Astrocyte (in vitro differentiated cells and primary cell): ENCODE measurements at regions not wholly inside any gene's neighbourhood (a gene's known extent, or its start where the extent isn't known, plus 50 kb on each side); places are given as distances from the start of the nearest gene placed in this dataset.

Source experiments
- DNase-seq: peaks from one replicate; pipeline ENCODE4 v3.0.0-alpha.2; 2010; ENCODE audit warnings: low read depth
- FAIRE-seq: peaks from 2 replicates; lab custom pipeline; 2011; peaks lifted over from hg19 to GRCh38; lab: Jason Lieb, UNC
- H2AFZ ChIP-seq: 2 replicates; pipeline ENCODE4 v1.6.0; 2012; ENCODE audit warnings: low read depth, low read length, inconsistent platforms
- H3K27ac ChIP-seq: 2 replicates; pipeline ENCODE4 v1.5.1; 2011; ENCODE audit warnings: low read depth, low read length, inconsistent platforms
- H3K27me3 ChIP-seq: 2 replicates; pipeline ENCODE4 v1.6.0; 2011; ENCODE audit warnings: low read length, inconsistent platforms; ENCODE audit not compliant: insufficient read depth
- H3K36me3 ChIP-seq: 2 replicates; pipeline ENCODE4 v1.5.1; 2011; ENCODE audit warnings: low read length, inconsistent platforms; ENCODE audit not compliant: insufficient read depth
- H3K4me1 ChIP-seq: 2 replicates; pipeline ENCODE4 v1.5.1; 2011; ENCODE audit warnings: low read length, inconsistent platforms; ENCODE audit not compliant: insufficient read depth
- H3K4me2 ChIP-seq: 2 replicates; pipeline ENCODE4 v1.6.0; 2012; ENCODE audit warnings: low read length, inconsistent platforms
- H3K4me3 ChIP-seq: 2 replicates; pipeline ENCODE4 v1.5.1; 2011; ENCODE audit warnings: low read depth, mild to moderate bottlenecking, low read length, inconsistent platforms; ENCODE audit not compliant: insufficient read depth
- H3K79me2 ChIP-seq: 2 replicates; pipeline ENCODE4 v1.6.0; 2012; ENCODE audit warnings: mild to moderate bottlenecking, low read length, inconsistent platforms; ENCODE audit not compliant: insufficient read depth
- H3K9ac ChIP-seq: 2 replicates; pipeline ENCODE4 v1.6.0; 2012; ENCODE audit warnings: mild to moderate bottlenecking, low read length, inconsistent platforms
- H3K9me3 ChIP-seq: 2 replicates; pipeline ENCODE4 v1.5.1; 2012; ENCODE audit warnings: low read depth, mild to moderate bottlenecking, low read length, inconsistent platforms; ENCODE audit not compliant: insufficient read depth
- H4K20me1 ChIP-seq: 2 replicates; pipeline ENCODE4 v1.6.0; 2012; ENCODE audit warnings: low read length, inconsistent platforms; ENCODE audit not compliant: insufficient read depth
- H3K27ac Mint-ChIP-seq: one replicate; pipeline ENCODE4 v1.8.0; 2021; ENCODE audit warnings: mild to moderate bottlenecking, mixed read lengths; ENCODE audit not compliant: unreplicated experiment
- H3K27me3 Mint-ChIP-seq: one replicate; pipeline ENCODE4 v1.8.0; 2021; ENCODE audit warnings: low read depth, mixed read lengths; ENCODE audit not compliant: unreplicated experiment
- H3K36me3 Mint-ChIP-seq: one replicate; pipeline ENCODE4 v1.8.0; 2021; ENCODE audit warnings: low read depth, mixed read lengths; ENCODE audit not compliant: unreplicated experiment
- H3K4me1 Mint-ChIP-seq: one replicate; pipeline ENCODE4 v1.8.0; 2021; ENCODE audit warnings: low read depth, mixed read lengths; ENCODE audit not compliant: unreplicated experiment
- H3K4me3 Mint-ChIP-seq: one replicate; pipeline ENCODE4 v1.8.0; 2021; ENCODE audit warnings: mild to moderate bottlenecking, moderate library complexity, mixed read lengths; ENCODE audit not compliant: unreplicated experiment
- H3K9me3 Mint-ChIP-seq: one replicate; pipeline ENCODE4 v1.8.0; 2021; ENCODE audit warnings: mild to moderate bottlenecking, mixed read lengths; ENCODE audit not compliant: unreplicated experiment
- EZH2 ChIP-seq: IDR thresholded peaks from 2 replicates; pipeline ENCODE4 v1.6.1; 2012; ENCODE audit warnings: mild to moderate bottlenecking, low read length, inconsistent platforms; ENCODE audit not compliant: insufficient read depth
- TF ChIP-seq, protein P1 (sequence below): IDR thresholded peaks from 2 replicates; pipeline ENCODE4 v1.5.1; 2011; ENCODE audit warnings: low read depth, mild to moderate bottlenecking, inconsistent platforms, low read length, moderate library complexity; ENCODE audit not compliant: insufficient read depth

DNA sequence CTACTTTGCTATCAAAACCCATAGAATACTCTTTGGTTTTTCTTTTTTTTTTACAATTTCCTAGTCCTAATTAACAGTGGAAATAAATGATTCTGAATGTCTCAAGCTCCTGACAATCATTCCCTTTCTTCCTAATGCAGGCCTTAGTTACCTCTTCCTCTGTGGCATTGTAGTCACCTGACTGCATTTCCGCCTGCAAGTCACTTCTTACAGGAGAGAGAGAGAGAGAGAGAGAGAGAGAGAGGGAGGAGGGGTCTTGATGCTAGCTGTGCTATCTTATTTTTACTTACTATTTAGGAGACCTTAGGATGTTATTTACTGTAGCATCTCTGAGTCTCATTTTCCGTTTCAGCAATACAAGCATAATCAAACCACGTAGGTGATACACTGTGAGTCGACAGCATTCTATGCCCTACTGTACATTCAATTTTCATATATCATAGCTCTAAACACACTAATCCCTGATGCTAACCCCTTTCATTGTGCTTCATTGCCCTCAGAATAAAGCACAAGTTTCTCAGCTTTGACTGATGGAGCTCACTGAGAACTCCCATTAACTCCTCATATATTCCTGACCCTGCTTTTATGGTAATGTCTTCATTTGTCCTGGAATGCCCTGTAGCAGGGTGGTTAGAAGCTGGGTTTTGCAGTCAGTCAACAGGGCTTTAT, 1237.3 kb downstream of the XPNPEP1 start:
- no peak for FAIRE-seq
- no peaks in the 10 kb centered on the region for H3K79me2 ChIP-seq
- no peak overlapping the region for H3K4me3 ChIP-seq
- no peak overlapping the region for H3K9ac ChIP-seq
- H3K27ac Mint-ChIP-seq = no peak overlapping the region
- TF ChIP-seq, protein P1, sequence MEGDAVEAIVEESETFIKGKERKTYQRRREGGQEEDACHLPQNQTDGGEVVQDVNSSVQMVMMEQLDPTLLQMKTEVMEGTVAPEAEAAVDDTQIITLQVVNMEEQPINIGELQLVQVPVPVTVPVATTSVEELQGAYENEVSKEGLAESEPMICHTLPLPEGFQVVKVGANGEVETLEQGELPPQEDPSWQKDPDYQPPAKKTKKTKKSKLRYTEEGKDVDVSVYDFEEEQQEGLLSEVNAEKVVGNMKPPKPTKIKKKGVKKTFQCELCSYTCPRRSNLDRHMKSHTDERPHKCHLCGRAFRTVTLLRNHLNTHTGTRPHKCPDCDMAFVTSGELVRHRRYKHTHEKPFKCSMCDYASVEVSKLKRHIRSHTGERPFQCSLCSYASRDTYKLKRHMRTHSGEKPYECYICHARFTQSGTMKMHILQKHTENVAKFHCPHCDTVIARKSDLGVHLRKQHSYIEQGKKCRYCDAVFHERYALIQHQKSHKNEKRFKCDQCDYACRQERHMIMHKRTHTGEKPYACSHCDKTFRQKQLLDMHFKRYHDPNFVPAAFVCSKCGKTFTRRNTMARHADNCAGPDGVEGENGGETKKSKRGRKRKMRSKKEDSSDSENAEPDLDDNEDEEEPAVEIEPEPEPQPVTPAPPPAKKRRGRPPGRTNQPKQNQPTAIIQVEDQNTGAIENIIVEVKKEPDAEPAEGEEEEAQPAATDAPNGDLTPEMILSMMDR = no peak
- no peak for TF ChIP-seq EZH2
- no peaks in the 10 kb centered on the region for H3K27me3 ChIP-seq
- no peaks in the 10 kb centered on the region for H3K9me3 Mint-ChIP-seq
- no peak overlapping the region for H3K4me3 Mint-ChIP-seq
- no peaks in the 10 kb centered on the region for H3K36me3 Mint-ChIP-seq
- H3K27ac ChIP-seq = no peak overlapping the region
- H3K27me3 Mint-ChIP-seq = no peaks in the 10 kb centered on the region
- no peaks in the 10 kb centered on the region for H4K20me1 ChIP-seq
- H2AFZ ChIP-seq = no peak overlapping the region
- DNase-seq = no peak
- peaks cover 7% of the 10 kb centered on the region for H3K4me1 Mint-ChIP-seq
- H3K4me2 ChIP-seq = no peak overlapping the region
- no peaks in the 10 kb centered on the region for H3K36me3 ChIP-seq
- H3K4me1 ChIP-seq = no peaks in the 10 kb centered on the region
- H3K9me3 ChIP-seq = no peaks in the 10 kb centered on the region

DNA sequence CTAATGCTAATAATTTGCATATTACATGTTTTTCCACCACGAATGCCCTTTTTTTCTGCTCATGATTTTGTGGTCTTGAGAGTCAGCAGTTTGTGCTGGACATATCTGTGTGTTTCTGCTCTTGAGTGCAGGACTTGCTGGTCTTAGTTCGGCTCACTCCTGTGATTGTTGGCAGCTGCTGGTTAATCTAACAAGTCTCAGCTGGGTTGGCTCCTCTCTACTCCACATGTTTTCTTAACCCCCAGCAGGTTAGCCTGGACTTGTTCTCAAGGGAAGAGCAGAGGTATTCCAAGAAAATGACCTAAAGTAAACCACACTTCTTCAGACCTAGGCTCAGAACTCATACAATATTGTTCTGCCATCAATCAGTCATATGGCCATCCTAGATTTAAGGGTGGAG, 1238.9 kb downstream of the XPNPEP1 start:
- Histone ChIP-seq H3K9me3 (no peaks in the 10 kb centered on the region), H2AFZ (no peak overlapping the region), H3K4me1 (no peaks in the 10 kb centered on the region), H3K79me2 (no peaks in the 10 kb centered on the region), H3K9ac (no peak overlapping the region), H3K36me3 (no peaks in the 10 kb centered on the region), H4K20me1 (no peaks in the 10 kb centered on the region), H3K4me3 (no peak overlapping the region), H3K27ac (no peak overlapping the region), H3K4me2 (no peak overlapping the region), H3K27me3 (no peaks in the 10 kb centered on the region)
- Mint-ChIP-seq H3K4me3 (no peak overlapping the region), H3K4me1 (peaks cover 7% of the 10 kb centered on the region), H3K27ac (no peak overlapping the region), H3K36me3 (no peaks in the 10 kb centered on the region), H3K27me3 (no peaks in the 10 kb centered on the region), H3K9me3 (no peaks in the 10 kb centered on the region)
- FAIRE-seq (no peak), DNase-seq (peak; percentile 52)
- no peak for TF ChIP-seq EZH2
- TF ChIP-seq, protein P1 = no peak

DNA sequence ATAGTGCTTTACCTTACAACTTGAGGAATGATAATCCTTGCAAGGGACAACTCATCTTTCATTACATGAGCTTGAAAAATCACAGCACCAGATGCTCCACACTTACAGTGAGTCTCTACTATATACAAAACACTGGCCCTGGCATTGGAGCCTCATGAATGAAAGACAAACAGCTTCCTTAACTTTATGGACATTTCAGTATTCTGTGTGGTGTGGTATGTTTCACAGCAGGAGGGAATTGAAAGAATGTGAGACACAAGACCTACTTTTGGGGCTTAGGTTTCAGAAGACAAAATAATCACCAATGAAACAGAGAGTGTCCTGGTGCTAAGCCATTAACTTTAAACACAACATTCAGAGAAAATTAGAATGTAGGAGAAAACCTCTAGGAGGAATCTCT, 1249.6 kb downstream of the XPNPEP1 start:
- Histone ChIP-seq H3K9ac (no peak overlapping the region), H4K20me1 (no peaks in the 10 kb centered on the region), H2AFZ (no peak overlapping the region), H3K9me3 (no peaks in the 10 kb centered on the region), H3K27ac (no peak overlapping the region), H3K4me3 (no peak overlapping the region), H3K4me2 (no peak overlapping the region), H3K79me2 (no peaks in the 10 kb centered on the region), H3K4me1 (no peaks in the 10 kb centered on the region), H3K36me3 (no peaks in the 10 kb centered on the region), H3K27me3 (no peaks in the 10 kb centered on the region)
- FAIRE-seq (no peak), DNase-seq (no peak)
- H3K27me3 Mint-ChIP-seq = no peaks in the 10 kb centered on the region
- TF ChIP-seq, protein P1 = no peak
- no peak for TF ChIP-seq EZH2
- no peaks in the 10 kb centered on the region for H3K36me3 Mint-ChIP-seq
- H3K4me3 Mint-ChIP-seq = no peak overlapping the region
- H3K4me1 Mint-ChIP-seq = peaks cover 15% of the 10 kb centered on the region
- H3K27ac Mint-ChIP-seq = peak overlapping the region; percentile 6
- H3K9me3 Mint-ChIP-seq = no peaks in the 10 kb centered on the region
